Mesenteric fat pad (tissue), 1 donor: ENCODE measurements at regions not wholly inside any gene's neighbourhood (a gene's known extent, or its start where the extent isn't known, plus 50 kb on each side); places are given as distances from the start of the nearest gene placed in this dataset.

Experiments used
- DNase-seq: peaks from one replicate; pipeline ENCODE4 v3.0.0-alpha.2; 2020; ENCODE audit warnings: low spot score
- donor health status: DM: yes; HTN: yes; CAD: no.

DNA sequence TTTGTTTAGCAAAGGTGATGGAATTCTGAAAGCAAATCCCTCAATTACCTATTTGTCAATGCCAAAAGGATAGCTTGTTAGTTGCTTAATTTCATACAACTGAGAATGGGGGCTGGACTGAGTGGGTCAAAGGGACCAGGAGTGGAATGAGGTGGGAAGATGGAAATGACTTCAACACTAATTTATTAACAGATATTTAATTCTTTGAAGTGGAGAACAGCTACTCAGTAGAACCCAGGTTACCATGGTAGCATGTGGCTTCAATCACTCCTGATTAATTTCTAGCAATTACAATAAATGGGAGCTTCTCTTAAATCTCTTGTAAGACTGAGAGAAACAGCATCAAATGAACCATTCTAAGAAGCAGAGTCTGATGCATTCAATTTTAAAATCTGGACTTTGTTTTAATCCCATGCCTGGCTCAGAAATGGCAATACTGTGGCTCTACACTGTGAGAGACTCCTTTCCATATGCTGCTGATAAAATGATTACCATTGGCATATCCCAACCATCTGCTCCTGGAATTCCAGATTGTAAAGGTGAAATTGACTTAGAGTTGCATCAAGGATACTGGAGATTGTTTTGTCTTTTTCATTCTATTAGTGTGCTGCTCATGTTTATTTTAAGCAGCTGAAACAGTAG lies 607.8 kb downstream of the SNAPC1 start:
- DNase-seq: no peak

DNA sequence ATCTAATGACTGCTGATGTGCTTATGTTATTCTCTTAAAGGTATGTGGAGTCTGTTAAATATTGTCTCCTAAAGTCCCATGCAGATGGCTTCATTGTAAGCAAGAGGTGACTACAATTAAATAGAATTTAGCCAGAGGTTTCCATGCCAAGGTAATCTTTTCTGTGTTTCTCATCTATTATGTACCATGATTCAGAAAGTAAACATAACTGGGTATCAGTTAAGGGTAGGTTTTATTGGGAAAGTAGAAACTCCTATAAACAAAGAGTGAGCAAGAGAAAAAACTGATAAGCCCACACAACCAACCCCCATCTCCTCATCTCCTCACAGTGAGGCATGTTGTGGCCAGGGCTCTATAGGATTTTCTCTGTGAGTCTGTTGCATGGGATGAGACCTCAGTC lies 611.7 kb downstream of the SNAPC1 start:
- DNase-seq: no peak

DNA sequence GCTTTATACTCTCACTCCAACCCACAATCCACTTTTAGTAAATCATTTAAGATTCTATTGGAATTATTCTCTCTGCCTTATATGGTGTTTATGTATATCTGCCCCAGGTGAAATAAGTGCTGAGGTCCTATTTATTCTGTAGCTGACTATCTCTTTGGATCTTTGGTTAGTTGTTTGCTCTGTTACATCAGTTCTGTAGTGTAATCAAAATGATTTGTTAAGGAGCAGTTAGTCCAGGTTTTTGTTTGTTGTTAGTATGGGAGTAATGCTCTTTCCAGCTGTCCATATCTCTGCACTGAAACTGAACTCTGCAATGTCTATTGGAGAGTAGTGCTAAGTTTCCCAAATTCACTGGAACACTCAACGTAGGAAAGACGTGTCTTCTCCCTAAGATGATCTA lies 615.8 kb downstream of the SNAPC1 start:
- DNase-seq: no peak

DNA sequence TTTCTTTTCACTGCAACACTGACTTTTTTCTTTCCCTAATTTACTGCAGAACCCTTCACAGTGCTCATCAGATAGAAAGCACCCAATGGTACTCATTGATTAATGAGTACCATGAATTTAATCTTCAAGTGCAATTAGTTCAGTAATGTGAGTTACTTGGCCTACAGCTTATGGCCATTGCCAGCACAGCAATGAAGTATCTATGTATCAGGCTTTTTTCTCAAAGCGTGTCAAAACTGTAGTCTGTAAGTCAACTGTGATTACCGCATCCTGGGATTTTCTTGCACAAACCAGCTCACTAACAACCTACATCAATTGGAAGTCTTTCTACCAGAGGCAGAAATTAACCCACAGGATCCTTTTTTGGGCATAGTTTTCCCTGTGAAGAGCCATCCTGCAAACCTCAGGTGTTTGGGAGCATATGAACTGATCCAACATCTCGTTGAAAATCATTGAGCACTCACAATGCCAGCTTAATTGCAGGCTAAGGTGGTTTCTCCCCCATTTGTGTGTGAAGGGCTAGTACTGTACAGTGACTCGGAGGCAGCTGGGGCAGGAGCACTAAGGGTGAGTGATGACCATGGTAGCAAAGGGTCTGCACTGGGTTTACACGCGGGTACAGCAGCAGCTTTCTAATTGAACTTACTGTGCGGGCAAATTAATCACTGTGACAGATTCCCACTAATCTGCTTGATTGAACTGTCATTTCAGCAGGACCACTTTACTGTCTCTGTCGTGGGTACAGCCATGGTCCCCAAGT lies 619.3 kb downstream of the SNAPC1 start:
- no peak for DNase-seq

DNA sequence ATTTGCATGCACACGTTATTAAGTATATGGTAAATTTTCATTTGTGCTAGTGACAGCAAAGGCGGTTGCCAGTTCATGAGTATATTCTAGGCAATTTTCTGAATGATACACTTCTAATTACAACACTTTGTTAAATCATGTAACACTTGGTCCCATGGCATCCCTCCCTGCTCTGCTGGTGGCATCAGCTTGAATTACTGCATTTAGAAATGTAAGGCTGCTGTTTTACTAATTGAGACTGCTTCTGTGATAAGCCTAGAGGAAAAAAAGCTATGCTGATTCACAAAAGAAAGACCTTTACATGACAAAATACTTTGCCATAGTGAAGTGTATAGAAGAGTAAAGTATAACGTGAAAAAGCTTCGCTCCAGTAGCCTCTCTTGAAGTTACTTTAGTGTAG lies 636.1 kb downstream of the KCNH5 start:
- DNase-seq: no peak

DNA sequence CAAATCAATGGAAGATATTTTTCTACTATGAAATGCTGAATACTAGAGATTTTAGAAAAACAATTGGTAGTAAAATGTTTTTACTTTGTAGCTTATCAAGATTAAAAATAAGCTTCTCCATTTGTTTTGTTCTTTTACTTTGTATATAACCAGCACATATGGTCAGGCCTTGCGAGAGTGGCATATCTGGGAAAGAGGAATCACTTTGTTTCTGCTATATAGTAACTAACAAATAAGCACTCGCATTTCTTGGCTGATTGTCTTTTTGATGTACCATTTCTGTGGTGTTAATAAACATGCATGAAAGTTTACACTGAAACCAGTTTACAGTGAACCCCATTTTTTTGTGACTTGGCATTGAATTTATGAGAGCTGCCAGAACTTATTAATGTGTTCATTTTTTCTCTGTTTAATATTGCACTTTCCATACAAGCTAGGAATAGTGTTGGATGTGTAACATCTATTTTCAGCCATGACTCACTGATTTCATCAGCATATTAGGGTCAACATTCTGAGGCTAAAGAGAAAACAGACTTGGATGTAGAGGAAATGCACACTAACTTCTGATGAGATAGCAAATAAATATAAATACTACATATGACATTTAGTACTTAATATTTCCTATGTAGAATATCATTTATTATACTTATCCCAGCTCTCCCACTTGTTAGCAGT lies 635.5 kb downstream of the KCNH5 start:
- no peak for DNase-seq

DNA sequence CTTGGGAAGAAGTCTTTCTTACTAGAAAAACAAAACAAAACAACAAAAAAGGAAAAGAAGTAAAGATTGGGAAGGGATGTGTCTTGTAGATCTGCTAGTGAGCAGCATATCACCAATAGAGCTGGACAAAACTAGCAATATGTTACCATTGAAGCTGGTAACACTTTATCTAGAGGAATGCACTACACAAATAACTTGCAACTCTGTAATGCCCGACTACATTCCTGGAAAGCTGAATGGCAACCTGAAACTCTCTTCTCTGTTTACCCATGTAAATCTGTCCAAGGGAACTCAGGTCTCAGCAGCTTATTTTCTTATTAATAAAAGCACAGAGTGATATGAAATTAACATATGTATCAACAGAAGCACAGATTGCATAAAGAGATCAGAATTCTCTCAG lies 624.4 kb downstream of the KCNH5 start:
- no peak for DNase-seq

DNA sequence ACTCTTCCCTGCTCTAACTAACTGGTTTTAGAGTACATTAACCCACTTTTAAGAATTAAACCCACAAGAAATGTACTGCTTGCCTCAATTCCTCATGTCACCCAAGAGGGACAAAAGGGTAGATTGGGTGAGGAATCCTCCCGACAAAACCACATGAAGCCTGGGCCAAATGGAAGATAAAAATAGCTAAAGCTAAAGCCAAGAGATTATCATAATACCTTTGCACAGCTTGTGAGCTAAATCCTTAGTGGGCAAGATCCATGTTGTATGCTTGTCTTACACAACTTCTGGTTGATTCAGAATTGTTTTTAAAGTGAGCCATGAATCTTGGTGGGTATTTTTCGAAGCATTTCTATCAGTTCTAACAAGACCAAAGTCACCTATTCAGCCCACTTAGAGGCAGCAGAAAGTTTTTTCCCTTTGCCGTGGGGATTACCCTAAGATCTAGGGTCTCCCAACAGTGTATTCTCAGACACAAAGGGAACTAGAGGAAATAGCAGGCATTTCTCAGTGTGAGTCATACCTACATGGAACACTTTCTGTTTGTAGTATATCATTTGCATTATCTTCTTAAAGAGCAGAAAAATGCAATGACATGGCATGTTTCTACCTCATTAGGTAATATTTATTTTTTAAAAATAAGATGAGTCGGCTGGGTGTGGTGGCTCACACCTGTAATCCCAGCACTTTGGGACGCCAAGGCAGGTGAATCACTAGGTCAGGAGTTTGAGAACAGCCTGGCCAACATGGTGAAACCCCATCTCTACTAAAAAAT lies 616.6 kb downstream of the KCNH5 start:
- DNase-seq: no peak

DNA sequence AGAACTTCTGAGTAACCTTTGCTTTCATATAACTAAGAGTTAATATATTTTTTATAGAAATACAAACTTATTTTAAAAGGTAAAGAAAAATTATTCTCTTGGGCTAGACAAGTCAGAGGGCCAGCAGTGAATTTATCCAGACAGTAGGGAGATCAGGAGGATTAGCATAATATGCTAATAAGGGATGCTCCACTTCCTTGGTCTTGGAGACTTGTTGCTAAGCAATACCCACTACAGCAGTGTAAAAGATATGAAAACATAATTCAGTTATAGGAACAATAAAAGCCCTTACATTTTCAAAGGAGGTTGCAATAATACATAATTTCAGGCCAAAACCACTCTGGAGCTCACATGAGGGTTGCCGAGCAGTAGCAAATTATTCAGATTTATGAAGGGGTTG lies 615.6 kb downstream of the KCNH5 start:
- no peak for DNase-seq

DNA sequence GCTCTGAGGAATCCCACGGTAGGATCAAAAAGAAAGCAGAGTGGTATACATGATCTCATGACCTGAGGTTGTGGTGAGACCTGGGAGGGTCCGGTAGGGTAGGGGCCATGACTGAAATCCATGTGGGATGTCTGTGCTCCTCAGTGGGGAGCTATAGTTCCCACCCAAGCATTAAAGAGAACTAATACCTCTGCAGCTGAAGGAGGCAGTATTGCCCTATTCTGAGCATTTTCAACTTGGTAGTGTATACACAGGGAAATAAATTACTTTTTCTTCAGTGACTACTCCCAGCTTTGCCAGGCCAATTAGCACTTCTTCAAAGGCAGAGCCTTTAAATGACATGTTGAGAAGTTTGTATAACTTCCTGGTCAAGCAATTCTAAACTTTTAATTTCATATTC lies 613.8 kb downstream of the KCNH5 start:
- no peak for DNase-seq

DNA sequence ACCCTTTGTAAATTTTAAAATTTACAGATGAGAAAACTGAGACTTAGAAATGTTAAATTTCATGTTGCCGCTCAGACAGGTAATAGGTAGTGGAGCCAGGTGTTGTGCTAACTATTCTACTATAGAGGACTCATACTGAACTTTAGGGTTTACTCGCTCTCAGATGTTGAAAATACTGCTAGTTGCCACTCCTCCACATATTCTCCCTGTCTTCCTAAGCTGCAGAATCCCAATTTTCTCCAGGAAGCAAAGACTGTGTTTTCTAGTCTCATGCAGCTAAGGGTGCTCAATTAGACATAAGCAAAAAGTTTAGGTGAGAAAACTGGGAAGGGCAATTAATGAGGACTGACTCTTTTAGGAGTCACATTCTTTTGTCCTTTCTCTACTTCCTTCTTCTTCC lies 612.3 kb downstream of the KCNH5 start:
- DNase-seq: no peak

DNA sequence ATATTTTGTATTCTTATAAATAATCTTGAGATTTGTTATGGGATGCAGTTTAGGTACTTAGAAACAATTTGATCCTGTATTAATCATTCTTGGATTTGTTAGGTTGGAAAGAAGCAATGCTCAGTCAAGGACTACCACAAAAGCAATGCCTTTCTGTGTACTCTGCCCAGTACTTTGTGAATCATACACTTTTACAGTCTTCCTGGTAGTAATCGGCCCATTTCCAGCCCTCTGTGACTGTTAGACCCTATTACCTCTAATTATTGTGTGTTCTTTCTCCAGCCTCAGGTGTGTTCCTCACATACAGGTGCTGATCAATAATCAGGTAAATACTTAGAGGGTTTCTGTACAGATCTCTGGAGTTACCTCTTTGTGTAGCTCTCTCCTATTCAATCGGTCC lies 609.0 kb downstream of the KCNH5 start:
- no peak for DNase-seq

DNA sequence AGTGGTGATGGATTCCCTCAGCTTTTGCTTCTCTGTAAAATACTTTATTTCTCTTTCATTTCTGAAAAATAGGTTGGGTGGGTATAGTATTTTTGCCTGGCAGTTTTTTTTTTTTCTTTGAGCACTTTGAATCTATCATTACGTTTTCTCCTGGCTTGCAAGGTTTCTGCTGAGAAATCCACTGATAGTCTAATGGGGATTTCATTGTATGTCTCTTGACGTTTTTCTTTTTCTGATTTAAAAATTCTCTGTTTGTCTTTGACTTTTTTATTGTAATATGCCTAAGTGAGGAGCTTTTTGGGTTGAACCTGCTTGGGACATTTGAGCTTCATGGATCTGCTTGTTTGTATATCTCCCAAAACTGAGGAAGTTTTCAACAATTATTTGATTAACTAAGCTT lies 606.0 kb downstream of the KCNH5 start:
- no peak for DNase-seq

DNA sequence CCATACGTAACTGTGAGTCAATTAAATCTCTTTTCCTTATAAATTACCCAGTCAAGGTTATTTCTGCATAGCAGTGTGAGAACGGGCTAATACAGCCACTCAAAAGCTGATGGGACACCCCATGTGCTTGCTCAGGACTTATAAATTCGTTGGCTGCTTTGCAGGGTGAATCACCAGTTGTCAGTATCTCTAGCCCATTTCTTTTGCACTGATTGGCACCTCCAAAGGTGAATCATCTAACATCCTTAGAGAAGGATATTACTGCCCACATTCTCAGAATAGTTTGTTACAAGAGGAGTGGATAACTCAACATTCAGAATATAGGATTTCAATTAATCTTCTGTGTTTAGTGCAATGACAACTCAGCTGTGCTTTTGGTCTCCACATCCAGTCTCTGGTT lies 601.5 kb downstream of the KCNH5 start:
- no peak for DNase-seq

DNA sequence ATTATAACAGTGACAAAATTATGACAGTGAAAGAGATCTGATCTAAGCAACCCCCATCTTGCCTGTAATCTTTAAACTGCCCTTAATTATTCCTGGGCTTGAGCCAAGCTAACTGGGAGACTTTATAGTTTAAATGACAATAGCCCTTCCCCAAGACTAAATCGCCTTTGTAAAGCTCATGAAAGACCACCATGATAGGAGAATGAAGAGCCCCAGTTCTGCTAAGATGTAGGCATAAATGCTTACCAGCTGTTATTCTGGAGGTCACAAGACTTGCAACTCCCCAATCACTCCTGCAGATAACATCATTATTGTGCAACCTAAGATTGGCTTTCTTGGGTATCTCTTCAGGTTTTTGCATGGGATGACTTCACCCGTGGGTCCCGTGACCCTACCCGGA lies 599.7 kb downstream of the KCNH5 start:
- DNase-seq: no peak

DNA sequence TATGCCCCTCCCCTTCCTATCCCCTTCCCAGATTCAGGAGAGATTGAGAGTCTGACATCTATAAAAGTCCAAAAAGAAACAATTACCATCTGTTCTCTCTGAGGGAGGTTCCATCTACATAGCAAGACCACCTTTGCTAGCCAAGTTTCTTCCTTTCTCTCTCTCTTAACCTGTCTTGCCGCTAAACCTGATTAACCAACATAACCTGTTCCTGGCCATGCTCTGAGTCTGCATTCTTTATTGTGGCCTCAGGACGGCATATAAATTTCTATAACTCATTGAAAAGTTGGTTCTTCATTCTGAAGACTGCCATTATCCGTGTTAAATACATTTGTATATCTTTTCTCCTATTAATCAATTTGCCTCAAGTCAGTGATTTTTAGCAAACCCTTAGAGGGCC lies 594.0 kb downstream of the KCNH5 start:
- DNase-seq: no peak

DNA sequence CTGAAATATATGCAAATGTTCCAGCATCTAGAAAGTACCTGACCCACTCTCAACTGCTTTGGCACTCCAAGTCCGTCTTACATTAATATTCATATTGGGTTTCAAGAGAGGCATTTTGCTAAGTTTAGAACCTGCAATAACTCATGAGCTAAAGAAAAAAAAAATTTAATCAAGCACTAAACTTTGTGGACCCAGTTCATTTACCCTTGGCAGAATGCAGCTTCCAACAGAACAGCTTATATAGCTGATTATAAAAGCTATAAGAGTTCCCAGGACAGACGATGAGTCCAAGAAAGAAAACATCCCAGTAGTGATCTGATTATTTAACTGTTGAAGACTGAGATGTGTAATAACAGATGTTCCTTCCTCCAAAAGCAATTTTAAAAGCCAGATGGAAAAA lies 592.0 kb downstream of the KCNH5 start:
- no peak for DNase-seq

DNA sequence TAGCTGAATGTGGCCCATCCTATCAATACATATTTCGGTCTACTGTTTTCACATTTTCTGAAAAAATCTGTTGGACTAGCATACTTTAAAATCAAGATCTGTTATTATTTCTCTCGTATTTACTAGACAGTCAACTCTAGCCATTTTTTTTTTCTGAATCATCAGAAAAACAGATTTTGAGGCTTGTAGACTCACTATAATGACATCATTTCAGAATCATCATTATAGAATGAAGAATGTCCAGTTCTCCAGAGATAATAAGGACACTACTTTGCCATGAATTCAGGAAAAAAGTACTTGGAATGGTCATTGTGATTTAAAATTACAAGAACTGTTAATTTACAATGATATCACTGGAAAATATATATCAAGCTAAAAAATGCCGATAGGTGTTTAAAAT lies 589.8 kb downstream of the KCNH5 start:
- DNase-seq: no peak

DNA sequence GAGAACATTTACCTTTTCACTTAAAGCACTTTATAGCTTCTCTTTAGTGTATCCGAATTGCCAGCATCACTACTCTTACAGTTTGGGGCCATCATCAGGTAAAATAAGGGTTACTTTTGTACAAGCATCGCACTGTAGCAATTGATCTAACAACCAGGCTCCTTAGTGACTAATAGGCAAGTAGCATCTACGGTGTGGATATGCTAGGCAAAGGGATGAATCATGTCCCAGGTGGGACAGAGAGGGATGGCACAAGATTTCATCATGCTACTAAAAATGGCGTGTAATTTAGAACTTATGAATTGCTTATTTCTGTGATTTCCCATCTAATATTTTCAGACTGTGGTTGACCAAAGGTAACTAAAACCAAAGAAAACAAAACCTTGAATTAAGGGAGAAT lies 582.3 kb downstream of the KCNH5 start:
- no peak for DNase-seq

DNA sequence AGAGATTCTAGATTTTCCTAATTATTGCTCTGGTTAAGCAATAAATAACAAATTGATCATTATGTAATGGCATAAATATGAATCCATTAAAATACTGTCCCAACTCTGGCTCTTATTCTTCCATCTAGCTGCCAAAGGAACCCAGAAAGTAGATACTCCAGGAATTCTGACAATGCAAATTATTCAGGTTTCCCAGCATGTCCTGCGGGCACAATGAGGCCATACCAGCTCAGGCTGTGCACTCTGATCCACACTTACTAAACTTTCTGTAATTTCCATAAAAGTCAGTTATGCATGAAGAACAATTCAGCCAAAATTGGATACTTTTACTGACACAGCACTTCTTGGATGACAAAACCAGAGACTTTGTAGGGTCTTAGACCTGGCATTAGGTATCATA lies 576.3 kb downstream of the KCNH5 start:
- no peak for DNase-seq

DNA sequence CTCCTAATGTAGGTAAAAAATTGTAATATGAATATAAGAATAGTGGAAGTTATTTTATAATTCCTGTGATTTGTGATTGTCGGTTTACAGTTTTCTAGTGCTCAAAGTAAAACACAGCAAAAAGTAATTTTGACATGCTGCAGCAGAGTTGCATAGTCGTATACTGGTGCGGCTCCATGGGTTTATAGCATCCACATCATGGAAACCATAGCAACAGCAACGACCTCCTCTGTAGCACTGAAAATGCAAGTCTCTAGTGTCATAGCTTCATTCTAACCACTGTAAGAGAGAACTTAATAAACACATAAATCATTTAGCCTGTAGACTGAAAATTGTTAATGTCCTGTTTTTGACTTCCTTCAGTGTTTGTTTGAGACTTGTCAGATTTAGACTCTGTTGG lies 574.3 kb downstream of the KCNH5 start:
- no peak for DNase-seq

DNA sequence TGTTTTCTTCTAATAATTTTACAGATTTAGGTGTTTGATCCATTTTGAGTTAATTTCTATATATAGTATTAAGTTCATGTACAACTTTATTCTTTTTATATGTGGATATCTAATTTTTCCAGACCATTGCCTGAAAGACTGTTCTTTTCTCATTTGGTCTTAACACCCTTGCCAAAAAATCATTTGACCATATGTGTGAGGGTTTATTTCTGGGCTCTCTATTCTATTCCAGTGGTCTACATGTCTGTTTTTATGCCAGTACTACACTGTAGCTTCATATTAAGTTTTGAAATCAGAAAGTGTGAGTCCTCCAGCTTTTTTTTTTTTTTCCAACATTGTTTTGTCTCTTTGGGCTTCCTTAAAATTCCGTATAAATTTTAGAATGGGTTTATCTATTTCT lies 554.1 kb downstream of the KCNH5 start:
- no peak for DNase-seq
